ENCODE measurements at regions not wholly inside any gene's neighbourhood (a gene's known extent, or its start where the extent isn't known, plus 50 kb on each side); places are given as distances from the start of the nearest gene placed in this dataset.

GRCh38 chr20:10109641-10110040 lies 74.9 kb downstream of the ANKEF1 start:
- Mint-ChIP-seq H3K27ac (no peak overlapping the region), H3K36me3 (no peaks in the 10 kb centered on the region), H3K9me3 (peaks cover 0 to 2% (median 0%) of the 10 kb centered on the region in 3 donors), H3K4me3 (no peak overlapping the region), H3K4me1 (peaks cover 0 to 1% (median 0%) of the 10 kb centered on the region in 3 donors), H3K27me3 (peaks cover 1 to 3% of the 10 kb centered on the region in 2 donors)
- CTCF ChIA-PET = no interaction called here
- ATAC-seq (replicated peaks in 1 of 4) (no peak), DNase-seq (no peak)
- POLR2A ChIA-PET = no interaction called here
- 76% methylated on average over 2 of the region's 2 CpGs for WGBS (ENCODE audit: insufficient coverage)
- no peak overlapping the region for H3K27ac ChIP-seq (ENCODE audit: low read length)
- no peaks in the 10 kb centered on the region for H3K27me3 ChIP-seq (replicated peaks in 1 of 2; ENCODE audit: control insufficient read depth in 2 of 2, extremely low read depth in 1 of 2, insufficient read depth in 2 of 2, low read length in 1 of 2)
- no peaks in the 10 kb centered on the region for H3K9me3 ChIP-seq
- H3K36me3 ChIP-seq (ENCODE audit: control insufficient read depth in 2 of 2, extremely low read depth in 1 of 2, insufficient read depth in 1 of 2, low read length in 1 of 2) = no peaks in the 10 kb centered on the region
- H3K4me3 ChIP-seq (ENCODE audit: control insufficient read depth in 1 of 2, extremely low read depth in 1 of 2, low read length in 1 of 2) = no peak overlapping the region
- no peaks in the 10 kb centered on the region for H3K4me1 ChIP-seq (ENCODE audit: control insufficient read depth in 1 of 2, extremely low read depth in 1 of 2, insufficient read depth in 2 of 2, low read length in 2 of 2)

- no peaks in the 10 kb centered on the region for H3K36me3 ChIP-seq (ENCODE audit: control insufficient read depth in 2 of 2, extremely low read depth in 1 of 2, insufficient read depth in 1 of 2, low read length in 1 of 2)
- H3K9me3 ChIP-seq = no peaks in the 10 kb centered on the region
- no peak overlapping the region for H3K27ac ChIP-seq (ENCODE audit: low read length)
- H3K4me3 ChIP-seq (ENCODE audit: control insufficient read depth in 1 of 2, extremely low read depth in 1 of 2, low read length in 1 of 2) = no peak overlapping the region
- Mint-ChIP-seq H3K9me3 (peaks cover 0 to 2% (median 0%) of the 10 kb centered on the region in 3 donors), H3K27me3 (peaks cover 1 to 3% of the 10 kb centered on the region in 2 donors), H3K27ac (no peak overlapping the region), H3K4me3 (no peak overlapping the region), H3K4me1 (peaks cover 0 to 6% (median 0%) of the 10 kb centered on the region in 3 donors), H3K36me3 (no peaks in the 10 kb centered on the region)
- DNase-seq (no peak), ATAC-seq (replicated peaks in 1 of 4) (no peak)
- no peaks in the 10 kb centered on the region for H3K27me3 ChIP-seq (replicated peaks in 1 of 2; ENCODE audit: control insufficient read depth in 2 of 2, extremely low read depth in 1 of 2, insufficient read depth in 2 of 2, low read length in 1 of 2)
- POLR2A ChIA-PET = no interaction called here
- 82% methylated on average over 1 of the region's 1 CpG for WGBS (ENCODE audit: insufficient coverage)
- CTCF ChIA-PET = no interaction called here
- H3K4me1 ChIP-seq (ENCODE audit: control insufficient read depth in 1 of 2, extremely low read depth in 1 of 2, insufficient read depth in 2 of 2, low read length in 2 of 2) = no peaks in the 10 kb centered on the region
Observed at GRCh38 chr20:10110151-10110550, 75.4 kb downstream of the ANKEF1 start.

GRCh38 chr20:10111139-10111958 lies 76.6 kb downstream of the ANKEF1 start:
- Histone ChIP-seq H3K4me1 (ENCODE audit: control insufficient read depth in 1 of 2, extremely low read depth in 1 of 2, insufficient read depth in 2 of 2, low read length in 2 of 2) (no peaks in the 10 kb centered on the region), H3K27me3 (replicated peaks in 1 of 2; ENCODE audit: control insufficient read depth in 2 of 2, extremely low read depth in 1 of 2, insufficient read depth in 2 of 2, low read length in 1 of 2) (no peaks in the 10 kb centered on the region), H3K4me3 (ENCODE audit: control insufficient read depth in 1 of 2, extremely low read depth in 1 of 2, low read length in 1 of 2) (no peak overlapping the region), H3K36me3 (ENCODE audit: control insufficient read depth in 2 of 2, extremely low read depth in 1 of 2, insufficient read depth in 1 of 2, low read length in 1 of 2) (no peaks in the 10 kb centered on the region), H3K9me3 (no peaks in the 10 kb centered on the region), H3K27ac (ENCODE audit: low read length) (no peak overlapping the region)
- WGBS (ENCODE audit: insufficient coverage) = 53% methylated on average over 2 of the region's 5 CpGs
- Mint-ChIP-seq H3K4me1 (peaks cover 0 to 11% (median 2%) of the 10 kb centered on the region in 3 donors), H3K27ac (no peak overlapping the region), H3K36me3 (no peaks in the 10 kb centered on the region), H3K9me3 (peaks cover 0 to 2% (median 0%) of the 10 kb centered on the region in 3 donors), H3K4me3 (no peak overlapping the region), H3K27me3 (peaks cover 0 to 3% of the 10 kb centered on the region in 2 donors)
- POLR2A ChIA-PET = no interaction called here
- no peak for DNase-seq
- ATAC-seq (replicated peaks in 1 of 4) = no peak
- CTCF ChIA-PET = no interaction called here

GRCh38 chr20:10111959-10112250 lies 77.1 kb downstream of the ANKEF1 start:
- H3K27me3 ChIP-seq (replicated peaks in 1 of 2; ENCODE audit: control insufficient read depth in 2 of 2, extremely low read depth in 1 of 2, insufficient read depth in 2 of 2, low read length in 1 of 2) = no peaks in the 10 kb centered on the region
- Mint-ChIP-seq H3K4me3 (no peak overlapping the region), H3K27me3 (peaks cover 0 to 3% of the 10 kb centered on the region in 2 donors), H3K36me3 (no peaks in the 10 kb centered on the region), H3K27ac (no peak overlapping the region), H3K9me3 (peaks cover 0 to under 1% (median 0%) of the 10 kb centered on the region in 3 donors), H3K4me1 (peaks cover 0 to 11% (median 2%) of the 10 kb centered on the region in 3 donors)
- ChIA-PET POLR2A (no interaction called here), CTCF (no interaction called here)
- ATAC-seq (replicated peaks in 1 of 4) = no peak
- H3K4me1 ChIP-seq (ENCODE audit: control insufficient read depth in 1 of 2, extremely low read depth in 1 of 2, insufficient read depth in 2 of 2, low read length in 2 of 2) = no peaks in the 10 kb centered on the region
- no peaks in the 10 kb centered on the region for H3K36me3 ChIP-seq (ENCODE audit: control insufficient read depth in 2 of 2, extremely low read depth in 1 of 2, insufficient read depth in 1 of 2, low read length in 1 of 2)
- H3K9me3 ChIP-seq = no peaks in the 10 kb centered on the region
- no peak overlapping the region for H3K27ac ChIP-seq (ENCODE audit: low read length)
- H3K4me3 ChIP-seq (ENCODE audit: control insufficient read depth in 1 of 2, extremely low read depth in 1 of 2, low read length in 1 of 2) = no peak overlapping the region
- no peak for DNase-seq

GRCh38 chr20:10113746-10114145 lies 79.0 kb downstream of the ANKEF1 start:
- H3K27ac ChIP-seq (ENCODE audit: low read length) = no peak overlapping the region
- no peaks in the 10 kb centered on the region for H3K4me1 ChIP-seq (ENCODE audit: control insufficient read depth in 1 of 2, extremely low read depth in 1 of 2, insufficient read depth in 2 of 2, low read length in 2 of 2)
- Mint-ChIP-seq H3K36me3 (no peaks in the 10 kb centered on the region), H3K9me3 (no peaks in the 10 kb centered on the region), H3K4me1 (peaks cover 0 to 11% (median 2%) of the 10 kb centered on the region in 3 donors), H3K27ac (no peak overlapping the region), H3K27me3 (peaks cover 1 to 3% of the 10 kb centered on the region in 2 donors), H3K4me3 (no peak overlapping the region)
- ATAC-seq (replicated peaks in 1 of 4) (no peak), DNase-seq (no peak)
- H3K9me3 ChIP-seq = no peaks in the 10 kb centered on the region
- ChIA-PET CTCF (interaction anchor here in 1 of 2 donors (0.6 kb wide), 1 partner anchor 11 kb away, joined by 3 read pairs; no protein-coding TSS in a partner anchor), POLR2A (no interaction called here)
- H3K4me3 ChIP-seq (ENCODE audit: control insufficient read depth in 1 of 2, extremely low read depth in 1 of 2, low read length in 1 of 2) = no peak overlapping the region
- H3K36me3 ChIP-seq (ENCODE audit: control insufficient read depth in 2 of 2, extremely low read depth in 1 of 2, insufficient read depth in 1 of 2, low read length in 1 of 2) = no peaks in the 10 kb centered on the region
- H3K27me3 ChIP-seq (replicated peaks in 1 of 2; ENCODE audit: control insufficient read depth in 2 of 2, extremely low read depth in 1 of 2, insufficient read depth in 2 of 2, low read length in 1 of 2) = no peaks in the 10 kb centered on the region

GRCh38 chr20:10114598-10114997 lies 79.8 kb downstream of the ANKEF1 start:
- Mint-ChIP-seq H3K36me3 (no peaks in the 10 kb centered on the region), H3K4me3 (no peak overlapping the region), H3K27ac (no peak overlapping the region), H3K4me1 (peaks cover 0 to 11% (median 2%) of the 10 kb centered on the region in 3 donors), H3K27me3 (peaks cover 3 to 4% of the 10 kb centered on the region in 2 donors), H3K9me3 (no peaks in the 10 kb centered on the region)
- Histone ChIP-seq H3K9me3 (no peaks in the 10 kb centered on the region), H3K27me3 (replicated peaks in 1 of 2; ENCODE audit: control insufficient read depth in 2 of 2, extremely low read depth in 1 of 2, insufficient read depth in 2 of 2, low read length in 1 of 2) (no peaks in the 10 kb centered on the region), H3K4me3 (ENCODE audit: control insufficient read depth in 1 of 2, extremely low read depth in 1 of 2, low read length in 1 of 2) (no peak overlapping the region), H3K4me1 (ENCODE audit: control insufficient read depth in 1 of 2, extremely low read depth in 1 of 2, insufficient read depth in 2 of 2, low read length in 2 of 2) (no peaks in the 10 kb centered on the region), H3K36me3 (ENCODE audit: control insufficient read depth in 2 of 2, extremely low read depth in 1 of 2, insufficient read depth in 1 of 2, low read length in 1 of 2) (no peaks in the 10 kb centered on the region), H3K27ac (ENCODE audit: low read length) (no peak overlapping the region)
- DNase-seq (no peak), ATAC-seq (replicated peaks in 1 of 4) (no peak)
- POLR2A ChIA-PET = no interaction called here
- CTCF ChIA-PET = interaction anchor here in 1 of 2 donors (0.6 kb wide), 2 partner anchors 12 to 276 kb away, joined by 3 to 4 read pairs; no protein-coding TSS in a partner anchor

- no peak overlapping the region for H3K27ac ChIP-seq (ENCODE audit: low read length)
- H3K9me3 ChIP-seq = no peaks in the 10 kb centered on the region
- DNase-seq (no peak), ATAC-seq (replicated peaks in 1 of 4) (no peak)
- no peak overlapping the region for H3K4me3 ChIP-seq (ENCODE audit: control insufficient read depth in 1 of 2, extremely low read depth in 1 of 2, low read length in 1 of 2)
- CTCF ChIA-PET = no interaction called here
- WGBS (ENCODE audit: insufficient coverage) = no CpG with 5 or more reads among the region's 1 CpG
- no peaks in the 10 kb centered on the region for H3K9me3 Mint-ChIP-seq
- no peak overlapping the region for H3K27ac Mint-ChIP-seq
- H3K36me3 ChIP-seq (ENCODE audit: control insufficient read depth in 2 of 2, extremely low read depth in 1 of 2, insufficient read depth in 1 of 2, low read length in 1 of 2) = no peaks in the 10 kb centered on the region
- H3K36me3 Mint-ChIP-seq = no peaks in the 10 kb centered on the region
- POLR2A ChIA-PET = no interaction called here
- H3K27me3 Mint-ChIP-seq = peaks cover 3 to 5% of the 10 kb centered on the region in 2 donors
- H3K4me1 Mint-ChIP-seq = peaks cover 0 to 11% (median 2%) of the 10 kb centered on the region in 3 donors
- H3K27me3 ChIP-seq (replicated peaks in 1 of 2; ENCODE audit: control insufficient read depth in 2 of 2, extremely low read depth in 1 of 2, insufficient read depth in 2 of 2, low read length in 1 of 2) = no peaks in the 10 kb centered on the region
- no peaks in the 10 kb centered on the region for H3K4me1 ChIP-seq (ENCODE audit: control insufficient read depth in 1 of 2, extremely low read depth in 1 of 2, insufficient read depth in 2 of 2, low read length in 2 of 2)
- H3K4me3 Mint-ChIP-seq = no peak overlapping the region
Observed at GRCh38 chr20:10115021-10115420, 80.2 kb downstream of the ANKEF1 start.
